ENCODE measurements at regions not wholly inside any gene's neighbourhood (a gene's known extent, or its start where the extent isn't known, plus 50 kb on each side); places are given as distances from the start of the nearest gene placed in this dataset.

- TF ChIP-seq CTCF (IDR thresholded peaks at IDR 0.05 in 4 of 5, conservative IDR thresholded peaks at IDR 0.05 in 1 of 5) (no peak), POLR2A (IDR thresholded peaks at IDR 0.05) (no peak)
These were observed 386.6 kb upstream of the DPH6 start for GRCh38 chr15:35932531-35932930.
